Epithelial cell of proximal tubule (primary cell): ENCODE measurements at regions not wholly inside any gene's neighbourhood (a gene's known extent, or its start where the extent isn't known, plus 50 kb on each side); places are given as distances from the start of the nearest gene placed in this dataset.

Experiments used
- DNase-seq: peaks from one replicate; pipeline ENCODE4 v3.0.0-alpha.2; 2011; ENCODE audit warnings: low read depth
- H3K4me3 ChIP-seq: 2 replicates; pipeline ENCODE4 v1.5.1; 2011; ENCODE audit warnings: low read depth, mild to moderate bottlenecking, low read length
- TF ChIP-seq, protein P1 (sequence below): conservative IDR thresholded peaks from 2 replicates; pipeline ENCODE4 v1.5.1; 2012; ENCODE audit warnings: low read depth, mild to moderate bottlenecking, low read length

DNA sequence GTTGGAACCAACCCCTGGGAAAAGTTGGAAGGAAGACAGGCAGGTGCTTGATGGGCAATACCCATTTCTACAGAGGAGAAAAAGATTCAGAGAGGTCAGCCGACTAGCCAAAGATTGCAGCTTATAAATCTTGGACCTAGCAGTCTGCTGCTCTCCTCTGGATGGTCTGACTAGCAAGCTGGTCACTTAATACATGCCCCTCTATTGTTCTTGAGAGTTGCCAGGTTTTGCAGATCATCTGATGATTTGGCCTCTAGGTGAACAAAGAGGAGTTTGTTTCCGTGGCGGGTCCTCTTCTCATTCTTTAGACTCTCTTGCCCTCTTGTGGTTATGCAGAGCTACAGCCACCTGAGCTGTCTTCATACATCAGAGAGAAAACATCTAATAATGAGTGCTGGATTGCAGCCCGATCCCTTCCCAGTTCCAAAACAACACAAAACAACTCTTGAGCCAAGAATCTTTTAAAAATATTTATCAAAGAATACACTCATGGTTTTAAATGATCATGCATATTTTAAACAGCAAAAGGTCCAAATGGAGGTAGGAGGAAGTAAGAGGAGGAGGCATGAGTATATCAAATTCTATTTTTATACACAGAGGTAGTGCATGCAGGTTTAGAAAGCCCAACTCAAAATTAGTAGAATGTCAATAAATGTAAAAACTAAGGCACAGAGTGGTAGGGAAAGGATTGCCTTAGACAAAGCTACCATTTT lies 115.7 kb downstream of the SLC30A10 start:
- TF ChIP-seq, protein P1, sequence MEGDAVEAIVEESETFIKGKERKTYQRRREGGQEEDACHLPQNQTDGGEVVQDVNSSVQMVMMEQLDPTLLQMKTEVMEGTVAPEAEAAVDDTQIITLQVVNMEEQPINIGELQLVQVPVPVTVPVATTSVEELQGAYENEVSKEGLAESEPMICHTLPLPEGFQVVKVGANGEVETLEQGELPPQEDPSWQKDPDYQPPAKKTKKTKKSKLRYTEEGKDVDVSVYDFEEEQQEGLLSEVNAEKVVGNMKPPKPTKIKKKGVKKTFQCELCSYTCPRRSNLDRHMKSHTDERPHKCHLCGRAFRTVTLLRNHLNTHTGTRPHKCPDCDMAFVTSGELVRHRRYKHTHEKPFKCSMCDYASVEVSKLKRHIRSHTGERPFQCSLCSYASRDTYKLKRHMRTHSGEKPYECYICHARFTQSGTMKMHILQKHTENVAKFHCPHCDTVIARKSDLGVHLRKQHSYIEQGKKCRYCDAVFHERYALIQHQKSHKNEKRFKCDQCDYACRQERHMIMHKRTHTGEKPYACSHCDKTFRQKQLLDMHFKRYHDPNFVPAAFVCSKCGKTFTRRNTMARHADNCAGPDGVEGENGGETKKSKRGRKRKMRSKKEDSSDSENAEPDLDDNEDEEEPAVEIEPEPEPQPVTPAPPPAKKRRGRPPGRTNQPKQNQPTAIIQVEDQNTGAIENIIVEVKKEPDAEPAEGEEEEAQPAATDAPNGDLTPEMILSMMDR = peak; percentile 93

DNA sequence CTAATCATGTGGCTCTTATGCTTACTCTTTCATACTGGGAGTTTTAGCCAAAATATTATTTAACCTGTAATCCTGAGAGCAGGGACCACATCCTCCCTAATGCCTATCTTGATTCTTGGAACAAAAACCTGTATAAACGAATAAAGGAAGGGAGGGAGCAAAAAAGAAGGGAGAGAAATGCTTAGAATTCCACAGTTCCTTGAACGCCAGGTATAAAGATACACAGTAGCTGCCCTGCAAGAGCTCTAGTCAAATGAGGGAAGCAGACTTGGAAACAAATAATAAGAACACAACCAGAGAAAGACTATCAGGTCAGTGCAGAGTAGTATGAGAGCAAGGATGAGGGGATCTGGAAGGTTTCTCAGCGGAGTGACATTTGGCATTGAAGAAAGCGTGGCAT lies 116.3 kb downstream of the SLC30A10 start:
- no peak overlapping the region for H3K4me3 ChIP-seq
- TF ChIP-seq, protein P1 = no peak
- DNase-seq = no peak

More for the DNA sequence above, 115.7 kb downstream of the SLC30A10 start:
- no peak for DNase-seq
- no peak overlapping the region for H3K4me3 ChIP-seq

DNA sequence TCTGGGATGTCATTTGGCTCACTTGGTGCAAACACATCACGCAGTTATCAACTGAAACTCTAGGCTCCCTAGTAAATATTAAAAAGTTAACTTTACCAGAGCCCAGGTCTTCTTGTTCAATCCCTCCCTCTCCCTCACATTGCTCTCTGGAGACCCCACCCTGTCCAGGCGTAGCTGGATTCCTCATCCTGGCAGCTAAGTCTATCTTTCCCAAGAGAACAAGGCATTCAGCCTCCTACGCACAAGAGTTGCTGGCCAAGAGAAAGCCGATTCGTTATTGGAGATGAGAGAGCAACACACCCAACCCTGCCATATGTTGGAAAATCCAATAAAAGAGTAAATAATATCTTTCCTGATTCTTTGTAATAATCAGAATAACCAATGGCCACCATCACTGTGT lies 117.9 kb downstream of the SLC30A10 start:
- TF ChIP-seq, protein P1 = no peak
- no peak for DNase-seq
- H3K4me3 ChIP-seq = no peak overlapping the region

DNA sequence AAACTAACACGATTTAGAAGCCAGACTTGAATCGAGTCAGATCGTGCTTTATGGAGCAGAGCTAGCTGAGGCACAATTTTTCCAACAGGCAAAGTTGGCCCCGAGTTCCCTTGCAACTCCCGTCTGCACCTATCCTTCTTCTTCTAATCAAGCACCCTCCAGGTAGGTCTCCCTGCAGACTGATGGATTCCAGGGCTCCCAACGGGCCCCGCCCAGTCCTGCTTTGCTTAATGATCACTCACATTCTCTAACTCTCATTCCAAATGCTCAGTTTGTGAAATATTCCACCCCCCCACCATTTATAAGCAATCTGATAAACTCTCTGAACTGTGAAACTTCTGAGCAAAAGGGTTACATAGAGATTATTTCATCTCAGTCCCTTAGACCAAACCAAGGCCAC lies 119.6 kb downstream of the SLC30A10 start:
- no peak for DNase-seq
- TF ChIP-seq, protein P1 = no peak
- H3K4me3 ChIP-seq = no peak overlapping the region

DNA sequence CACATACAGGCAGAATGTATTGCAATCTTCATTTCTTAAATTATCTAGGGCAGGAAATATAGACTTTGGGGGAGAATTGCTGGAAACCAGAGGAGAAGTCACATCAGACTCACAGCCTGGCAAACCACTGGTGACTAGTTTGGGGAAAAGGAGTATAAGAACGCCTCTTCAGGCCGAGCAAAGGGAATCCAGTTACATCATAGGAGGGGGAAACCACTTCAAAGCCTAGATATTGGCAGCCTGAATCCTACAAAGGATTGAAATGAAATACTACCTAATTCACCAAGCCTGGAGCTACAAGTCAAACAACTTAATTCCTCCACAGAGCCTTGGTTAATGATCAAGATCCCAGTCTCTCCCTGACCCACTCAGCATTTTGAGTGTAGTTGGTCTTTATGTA lies 121.7 kb downstream of the SLC30A10 start:
- no peak overlapping the region for H3K4me3 ChIP-seq
- TF ChIP-seq, protein P1 = no peak
- DNase-seq = no peak

DNA sequence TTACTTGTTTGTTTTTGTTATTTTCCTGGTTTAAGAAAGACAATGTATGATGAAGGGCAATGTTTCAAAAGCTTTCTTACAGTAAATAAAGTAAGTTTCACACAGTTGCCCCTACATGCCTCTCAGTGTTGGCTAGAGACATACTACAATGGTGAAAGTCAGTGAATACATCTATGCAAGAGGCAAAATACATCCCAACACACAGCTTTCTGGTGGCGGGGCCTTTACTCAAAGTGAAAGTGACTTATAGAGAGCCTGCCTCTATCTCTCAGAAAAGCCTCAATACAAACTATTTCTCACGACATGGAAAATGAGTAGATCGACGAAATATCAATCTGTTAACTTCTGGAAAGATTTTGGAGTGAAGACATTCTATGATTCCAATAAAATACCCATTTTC lies 122.3 kb downstream of the SLC30A10 start:
- no peak overlapping the region for H3K4me3 ChIP-seq
- no peak for DNase-seq
- TF ChIP-seq, protein P1 = no peak

DNA sequence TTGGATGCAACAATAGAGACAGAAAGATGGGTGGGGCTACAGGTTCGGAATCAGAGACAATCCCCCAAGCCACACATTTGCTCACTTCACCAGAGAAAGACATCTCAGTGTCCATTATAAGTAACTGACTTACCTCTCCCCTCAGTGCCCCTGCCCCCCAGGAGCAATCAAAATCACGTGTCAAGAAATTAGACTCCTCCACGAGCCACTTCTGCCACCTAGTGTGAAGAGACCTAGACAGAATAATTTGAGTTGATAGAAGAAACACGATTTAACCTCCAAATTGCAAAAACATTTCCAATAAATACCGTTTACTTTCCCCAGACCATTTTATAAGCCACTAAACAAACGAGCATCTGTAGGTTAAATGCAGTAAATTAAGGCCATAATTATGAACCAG lies 123.2 kb downstream of the SLC30A10 start:
- no peak for DNase-seq
- TF ChIP-seq, protein P1 = peak; percentile 41
- no peak overlapping the region for H3K4me3 ChIP-seq
